ENCODE measurements at regions not wholly inside any gene's neighbourhood (a gene's known extent, or its start where the extent isn't known, plus 50 kb on each side); places are given as distances from the start of the nearest gene placed in this dataset.

DNA sequence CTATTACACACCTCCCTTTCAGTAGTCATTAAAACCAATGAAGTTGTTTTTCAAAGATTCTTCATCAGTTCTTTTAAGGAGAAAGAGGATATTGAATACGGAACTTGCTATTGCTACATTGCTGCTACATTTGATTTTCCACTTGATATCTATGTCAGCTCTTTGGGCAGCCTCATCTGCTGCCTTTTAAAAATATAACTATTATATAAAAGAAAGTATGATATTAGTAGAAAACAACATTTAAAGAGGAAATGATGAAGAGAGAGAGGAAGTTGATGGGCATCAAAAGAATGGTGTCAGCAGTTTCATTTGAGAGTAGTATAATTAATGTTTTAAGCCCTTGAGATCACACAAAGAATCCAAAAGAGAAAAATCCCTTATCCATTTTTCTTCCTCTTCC lies 171.4 kb downstream of the NFKBIZ start:
- no peak for TF ChIP-seq CTCF (IDR thresholded peaks at IDR 0.05; ENCODE audit: poor library complexity, severe bottlenecking)
- no peak for TF ChIP-seq EZH2 (IDR thresholded peaks at IDR 0.05; ENCODE audit: borderline replicate concordance, insufficient read depth, low read length, poor library complexity, severe bottlenecking)
- no peak for TF ChIP-seq POLR2AphosphoS5 (IDR thresholded peaks at IDR 0.05)
- no peak for TF ChIP-seq SMC3 (conservative IDR thresholded peaks at IDR 0.05; ENCODE audit: poor library complexity)
- no peak for TF ChIP-seq MXI1 (conservative IDR thresholded peaks at IDR 0.05; ENCODE audit: poor library complexity, severe bottlenecking)
- TF ChIP-seq EP300 (conservative IDR thresholded peaks at IDR 0.05; ENCODE audit: poor library complexity, severe bottlenecking), result no peak
- no peak for TF ChIP-seq RAD21 (conservative IDR thresholded peaks at IDR 0.05)
